ENCODE measurements at regions not wholly inside any gene's neighbourhood (a gene's known extent, or its start where the extent isn't known, plus 50 kb on each side); places are given as distances from the start of the nearest gene placed in this dataset.
A peak's percentile ranks its signal among the peaks of the same experiment; 100 is the strongest.

DNA sequence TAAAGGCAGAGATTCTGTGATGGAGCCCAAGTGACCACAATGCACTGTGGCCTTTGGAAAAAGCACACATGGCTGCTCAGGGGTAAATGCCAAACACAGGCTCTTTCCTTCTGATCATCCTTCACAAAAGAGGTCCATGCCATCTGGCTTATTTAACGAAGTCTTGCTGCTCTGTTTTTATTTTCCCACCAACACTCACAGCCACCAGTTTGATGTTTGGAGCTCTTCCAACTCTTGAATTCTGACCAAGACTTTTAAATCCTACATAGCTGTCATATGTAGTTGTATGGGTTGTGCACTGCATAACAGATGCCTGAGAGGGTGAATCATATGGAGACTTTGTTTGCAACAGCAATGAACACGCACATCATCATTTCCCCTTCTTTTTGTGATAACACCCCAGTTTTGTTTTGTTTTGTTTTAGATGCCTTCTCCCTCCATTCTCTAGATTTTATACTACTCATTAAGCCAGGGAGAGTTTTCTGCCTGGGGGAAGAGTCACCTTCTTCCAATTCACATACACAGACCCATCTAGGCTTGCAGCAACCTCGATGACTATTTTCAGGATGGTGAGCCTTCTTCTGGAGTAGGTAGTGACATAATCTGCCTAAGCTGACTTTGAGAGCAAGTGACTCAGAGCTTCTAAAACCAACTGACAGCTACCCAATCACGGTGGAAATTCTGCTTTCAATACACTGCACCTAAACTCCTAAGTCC is 145.2 kb upstream of the WSCD2 start:
- no peak for DNase-seq

DNA sequence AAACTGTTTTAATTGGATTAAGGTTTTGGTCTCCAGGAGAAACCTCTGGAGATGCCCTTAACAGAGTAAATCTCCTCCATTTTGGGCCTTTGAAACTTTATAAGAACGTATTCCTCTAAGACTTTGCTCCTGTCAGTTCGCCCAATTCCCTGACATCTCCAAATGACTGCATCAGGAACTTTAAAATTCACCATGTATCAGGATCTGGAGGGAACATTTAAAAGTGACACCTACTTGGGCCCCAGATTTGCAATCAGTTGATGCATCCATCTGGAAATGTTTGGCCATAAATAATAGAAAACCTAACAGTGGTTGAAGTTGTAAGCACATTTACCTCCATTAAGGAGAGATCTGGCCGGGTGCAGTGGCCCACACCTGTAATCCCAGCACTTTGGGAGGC is 144.1 kb upstream of the WSCD2 start:
- no peak for DNase-seq

DNA sequence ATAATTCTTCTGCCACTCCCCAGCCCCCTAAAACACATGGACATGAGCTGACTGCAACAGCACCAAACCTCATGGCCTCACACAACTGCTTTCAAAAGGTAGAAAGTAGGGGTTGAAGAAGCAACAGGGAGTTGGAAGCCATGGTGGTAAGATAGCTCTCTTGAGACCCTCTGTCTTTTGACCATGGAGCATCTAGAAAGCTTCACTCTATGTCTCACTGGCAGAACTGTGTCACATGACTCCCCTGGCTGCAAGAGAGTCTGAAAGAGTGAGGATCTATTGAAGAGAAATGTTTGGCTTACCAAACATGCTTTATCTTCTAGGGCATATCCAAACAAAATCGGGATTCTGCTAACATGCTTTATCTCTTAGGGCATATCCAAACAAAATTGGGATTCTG is 142.9 kb upstream of the WSCD2 start:
- no peak for DNase-seq

DNA sequence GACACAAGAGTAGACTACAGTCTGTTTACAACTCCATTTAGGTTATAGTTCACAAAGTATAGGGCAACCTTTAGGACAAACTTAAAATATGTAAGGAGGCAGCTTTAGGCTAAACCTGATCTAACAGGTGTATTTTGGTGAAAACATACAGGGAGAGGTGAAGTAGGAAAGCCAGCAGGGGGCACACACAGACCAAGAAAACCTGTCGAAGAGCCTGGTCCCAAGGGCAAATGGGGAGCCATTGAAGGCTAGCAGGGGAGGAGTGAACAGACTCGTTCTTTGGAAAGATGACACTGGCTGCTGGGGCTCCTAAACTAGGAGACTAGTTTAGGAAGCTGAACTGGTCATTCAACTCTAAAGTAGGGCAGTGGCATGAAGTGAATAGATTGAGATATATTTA is 138.8 kb upstream of the WSCD2 start:
- peak; percentile 61 for DNase-seq

DNA sequence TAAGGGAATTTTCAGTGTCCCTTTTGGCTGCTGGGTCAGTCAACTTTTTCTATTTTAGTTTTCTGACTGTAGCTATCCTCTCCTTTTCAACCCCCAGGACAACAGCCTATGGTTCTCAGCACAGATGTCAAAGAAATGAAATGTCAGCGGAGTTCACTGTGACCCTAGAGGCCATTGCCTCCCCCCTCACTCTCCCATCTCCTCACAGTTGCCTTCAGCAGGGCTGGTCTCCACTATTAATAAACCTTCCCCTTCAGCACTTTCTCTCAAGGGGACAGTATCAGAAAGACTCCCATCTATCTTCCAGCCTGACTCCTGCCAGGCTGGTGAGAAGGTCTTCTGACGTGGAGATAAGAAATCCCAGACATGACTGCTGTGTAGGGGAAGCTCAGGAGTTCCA is 137.1 kb upstream of the WSCD2 start:
- no peak for DNase-seq

DNA sequence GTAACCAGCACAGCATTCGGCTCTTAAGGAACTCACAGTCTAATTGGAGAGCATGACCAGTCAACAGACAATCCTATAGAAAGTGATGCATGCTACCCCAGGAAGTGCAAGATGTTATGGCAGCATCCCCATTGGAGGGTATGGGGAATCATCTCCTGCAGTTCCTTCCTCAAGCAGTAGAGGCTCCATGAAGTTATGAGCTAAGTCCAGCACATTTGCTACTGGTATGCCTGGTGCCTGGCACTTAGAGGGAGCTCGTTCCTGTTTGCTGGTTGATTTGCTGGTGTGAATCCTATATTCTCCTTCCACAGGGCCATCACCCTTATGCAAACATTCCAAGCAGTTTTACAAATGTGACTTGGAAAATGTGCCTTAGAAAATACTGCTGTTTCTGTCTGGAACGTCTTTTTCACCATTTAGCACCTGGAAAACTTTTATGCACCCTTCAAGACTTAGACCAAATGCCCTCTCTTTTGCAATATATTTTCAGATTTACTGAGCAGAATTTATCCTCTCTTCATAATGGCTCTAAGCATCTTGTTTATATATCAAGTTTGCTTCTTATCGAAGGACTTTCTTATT is 136.1 kb upstream of the WSCD2 start:
- peak; percentile 26 for DNase-seq

DNA sequence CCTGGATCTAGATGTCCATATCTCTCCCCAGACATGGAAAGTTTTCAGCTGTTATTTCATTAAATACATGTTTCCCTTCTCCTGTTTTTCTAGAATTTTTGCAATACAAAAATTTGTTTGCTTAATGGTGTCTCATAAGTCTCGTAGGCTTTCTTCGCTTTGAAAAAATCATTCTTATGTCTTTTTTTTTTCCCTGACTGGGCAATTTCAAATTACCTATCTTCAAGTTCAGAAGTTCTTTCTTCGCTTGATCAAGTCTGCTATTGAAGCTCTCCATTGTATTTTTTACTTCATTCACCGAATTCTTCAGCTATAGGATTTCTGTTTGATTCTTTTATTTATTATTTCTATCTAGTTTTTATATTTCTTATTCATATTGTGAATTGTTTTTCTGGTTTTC is 130.2 kb upstream of the WSCD2 start:
- DNase-seq = no peak

DNA sequence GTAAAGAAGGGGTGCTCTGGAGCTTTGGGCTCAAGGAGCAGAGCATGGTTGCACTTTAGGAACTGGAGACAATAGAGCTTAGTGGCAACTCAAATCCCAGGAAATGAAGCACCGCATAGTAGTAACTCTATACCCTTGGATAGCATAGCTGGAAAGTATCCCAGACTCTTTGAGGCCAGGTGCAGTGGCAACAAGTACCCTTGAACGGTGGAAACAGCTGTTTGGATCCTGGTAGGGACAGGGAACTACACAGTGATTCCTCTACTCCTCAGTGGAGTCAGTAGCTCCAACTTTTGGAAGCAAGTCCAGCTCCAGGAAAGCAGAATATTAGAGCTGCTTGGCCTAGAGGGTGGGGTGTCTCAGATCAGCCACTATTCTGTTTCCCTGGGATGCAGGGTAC is 129.0 kb upstream of the WSCD2 start:
- peak; percentile 96 for DNase-seq

DNA sequence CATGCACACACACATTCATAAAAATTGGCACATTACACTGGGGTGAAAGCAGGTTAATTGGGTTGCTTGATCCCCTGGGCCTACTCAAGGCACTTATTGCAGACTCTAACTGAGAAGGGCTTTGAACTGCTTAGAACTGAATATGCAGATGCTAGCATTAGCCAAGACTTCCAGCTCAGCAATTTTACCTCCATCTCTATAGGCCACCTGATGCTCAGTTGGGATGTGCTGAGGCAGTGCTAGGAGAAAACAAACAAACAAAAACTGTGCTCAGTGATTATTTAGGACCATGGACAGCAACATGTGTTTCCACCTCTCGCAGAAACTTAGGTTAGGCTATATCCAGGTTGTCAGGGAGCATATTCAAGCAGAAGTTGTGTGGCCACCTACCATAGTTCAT is 124.8 kb upstream of the WSCD2 start:
- DNase-seq = no peak

DNA sequence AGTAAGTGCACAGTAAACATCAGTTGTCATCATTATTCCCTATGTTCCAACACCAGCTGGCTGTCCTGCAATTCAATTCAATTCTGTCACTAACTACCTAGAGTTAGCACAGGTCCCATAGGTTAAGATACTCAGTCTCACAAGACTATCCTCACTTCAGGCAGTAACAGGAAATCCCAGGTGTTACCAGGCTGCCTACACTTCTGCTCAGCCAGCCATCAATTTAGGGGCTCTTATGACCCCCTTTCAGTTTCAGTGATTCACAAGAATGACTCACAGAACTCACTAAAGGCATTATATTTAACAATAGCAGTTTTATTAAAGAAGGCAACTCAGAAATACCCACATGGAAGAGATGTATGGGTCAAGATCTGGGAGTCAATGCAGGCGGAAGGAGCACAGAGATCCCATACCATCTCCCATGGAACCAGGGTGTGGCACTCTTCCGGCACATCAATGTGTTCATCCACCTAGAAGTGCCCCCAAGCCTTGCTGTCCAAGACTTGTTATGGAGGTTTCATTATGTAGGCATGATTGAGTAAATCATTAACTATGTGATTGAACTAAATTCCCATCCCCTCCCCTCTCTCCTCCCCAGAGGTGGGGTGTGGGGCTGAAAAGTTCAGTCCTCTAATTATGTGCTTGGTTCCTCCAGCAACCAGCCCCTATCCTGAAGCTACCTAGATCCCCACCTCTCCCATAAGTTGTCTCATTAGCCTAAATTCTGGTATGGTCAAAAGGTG is 120.8 kb upstream of the WSCD2 start:
- no peak for DNase-seq

DNA sequence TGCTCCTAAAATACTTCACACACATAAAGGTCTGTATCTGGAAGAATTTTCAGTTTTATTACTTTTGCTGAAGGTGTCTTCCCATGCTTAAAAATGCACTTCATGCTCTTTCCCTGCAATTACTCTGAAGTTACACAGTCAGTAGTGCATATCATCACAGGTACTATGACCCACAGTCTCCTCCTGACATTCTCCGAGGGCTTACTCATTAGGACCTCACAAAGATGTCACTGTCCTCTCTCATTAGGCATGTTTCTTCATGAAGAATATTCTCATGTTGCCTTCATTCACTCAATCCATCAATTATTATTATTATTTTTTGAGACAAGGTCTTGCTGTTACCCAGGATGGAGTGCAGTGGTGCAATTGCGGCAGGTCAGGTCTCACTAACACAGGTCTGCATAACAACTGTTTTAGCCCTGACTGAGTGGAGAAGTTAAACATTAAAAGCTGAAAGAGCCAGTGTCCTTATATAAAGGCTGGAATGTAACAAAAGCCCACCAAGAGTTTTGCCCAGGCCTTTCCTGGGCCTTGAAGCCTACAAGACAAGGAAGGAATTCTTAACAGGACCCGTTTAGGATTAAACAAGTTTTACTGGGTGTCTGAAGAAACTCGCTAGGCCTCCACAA is 119.5 kb upstream of the WSCD2 start:
- no peak for DNase-seq

DNA sequence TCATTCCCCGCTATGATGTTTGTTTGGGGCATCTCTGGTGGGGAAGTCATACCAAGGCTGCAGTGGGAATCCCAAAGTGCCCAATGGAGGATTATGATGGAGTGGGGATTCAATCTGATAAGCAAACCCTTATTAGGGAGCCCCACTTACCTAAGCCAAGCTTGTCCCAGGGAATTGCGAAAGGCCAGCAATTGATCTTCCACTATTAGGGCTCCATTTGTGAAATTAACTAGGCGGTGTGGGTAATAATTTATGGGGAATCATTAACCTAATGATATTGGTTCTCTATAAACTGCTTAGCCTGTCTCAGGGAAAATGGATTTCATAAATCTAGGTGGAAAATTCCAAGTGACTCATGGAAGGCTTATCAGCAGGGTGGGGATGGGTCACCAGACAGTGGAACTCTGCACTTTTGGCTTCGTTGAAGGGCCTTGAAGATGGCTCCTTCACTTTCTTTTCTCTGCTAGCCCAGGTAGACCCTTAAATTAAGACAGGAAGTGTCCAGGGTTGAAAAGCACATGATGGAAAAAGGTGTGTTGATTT is 113.0 kb upstream of the WSCD2 start:
- no peak for DNase-seq

DNA sequence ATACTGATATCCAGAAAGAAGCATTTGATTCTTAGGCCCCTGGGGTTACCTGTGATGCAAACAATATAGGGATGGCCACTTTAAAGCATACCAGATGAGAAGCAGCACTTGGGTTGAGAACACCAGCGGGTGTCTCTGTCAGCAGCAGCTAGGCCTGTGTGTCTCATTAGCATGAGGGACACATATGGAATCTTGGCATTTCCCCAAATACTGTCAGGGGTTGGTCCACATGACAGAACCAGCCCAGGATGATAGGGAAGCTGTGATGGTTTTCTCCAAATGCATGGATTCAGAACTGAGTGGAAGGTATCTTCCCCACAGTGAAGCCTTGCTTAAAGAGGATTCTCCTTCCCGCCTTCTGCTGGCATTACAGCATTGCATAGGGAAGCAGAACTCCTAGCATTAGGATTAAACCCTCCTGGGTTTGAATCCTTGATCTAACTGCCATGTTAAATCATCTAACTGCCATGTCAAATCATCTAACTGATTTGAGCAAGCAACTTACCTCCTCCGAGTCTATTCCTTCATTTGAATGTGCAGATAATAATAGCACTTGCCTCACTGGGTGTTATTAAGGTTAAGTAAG is 111.5 kb upstream of the WSCD2 start:
- no peak for DNase-seq

DNA sequence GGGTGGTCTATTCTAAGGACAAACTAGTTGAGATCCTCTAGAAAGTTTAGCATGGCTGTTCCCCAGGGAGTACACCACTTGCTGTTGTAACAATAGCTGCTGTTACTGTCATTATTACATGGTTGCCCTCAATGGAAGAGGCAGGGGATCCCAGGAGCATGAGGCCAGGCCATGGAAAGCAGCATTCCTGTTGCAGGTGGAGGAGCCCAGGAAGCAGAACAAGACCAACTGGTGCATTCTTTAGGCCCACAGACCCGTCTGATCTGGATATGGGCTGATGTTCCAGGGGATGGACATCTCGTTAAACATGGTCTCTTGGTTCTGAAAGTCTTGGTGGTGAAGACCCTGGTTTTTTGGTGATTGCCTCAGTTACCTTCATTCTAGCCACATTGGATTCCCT is 109.2 kb upstream of the WSCD2 start:
- DNase-seq = no peak

DNA sequence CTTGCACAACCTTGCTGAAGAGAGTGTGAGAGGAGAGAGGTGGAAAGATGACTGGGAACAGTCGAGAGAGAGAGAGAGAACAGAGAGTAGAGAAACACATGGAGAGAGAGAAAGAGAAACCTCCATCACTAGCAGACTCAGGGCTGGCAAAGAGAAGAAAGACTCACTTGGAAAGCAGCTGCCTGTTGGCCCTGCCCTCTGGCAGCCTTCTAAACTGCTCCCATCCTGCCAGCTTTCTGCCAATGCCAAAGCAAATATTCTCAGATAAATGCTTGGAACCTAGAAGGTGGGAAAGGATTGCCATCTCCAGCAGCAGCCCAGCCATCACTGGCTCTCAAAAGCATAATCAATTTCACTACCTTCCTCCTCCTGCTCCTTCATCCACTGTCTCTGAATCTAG is 107.9 kb upstream of the WSCD2 start:
- DNase-seq = peak; percentile 52

DNA sequence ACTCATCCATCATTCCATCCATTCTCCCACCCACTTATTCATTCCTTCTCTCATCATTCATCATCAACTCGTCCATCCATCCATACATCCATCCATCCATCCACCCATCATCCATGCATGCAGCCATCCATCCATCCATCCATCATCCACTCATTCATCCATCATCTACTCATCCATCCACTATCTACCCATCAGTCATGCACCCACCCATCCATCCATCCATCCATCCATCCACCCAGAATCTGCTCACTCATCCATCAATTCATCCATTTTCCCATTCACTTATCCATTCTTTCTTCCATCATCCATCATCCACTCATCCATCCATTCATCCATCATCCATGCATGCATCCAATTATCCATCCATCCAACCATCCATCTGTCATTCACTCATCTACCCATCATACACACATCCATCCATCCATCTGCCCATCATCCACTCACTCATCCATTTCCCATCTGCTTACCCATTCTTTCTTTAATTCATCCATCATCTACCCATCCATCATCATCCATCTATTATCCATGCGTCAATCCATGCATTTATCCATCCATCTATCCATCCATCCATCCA is 107.1 kb upstream of the WSCD2 start:
- no peak for DNase-seq

DNA sequence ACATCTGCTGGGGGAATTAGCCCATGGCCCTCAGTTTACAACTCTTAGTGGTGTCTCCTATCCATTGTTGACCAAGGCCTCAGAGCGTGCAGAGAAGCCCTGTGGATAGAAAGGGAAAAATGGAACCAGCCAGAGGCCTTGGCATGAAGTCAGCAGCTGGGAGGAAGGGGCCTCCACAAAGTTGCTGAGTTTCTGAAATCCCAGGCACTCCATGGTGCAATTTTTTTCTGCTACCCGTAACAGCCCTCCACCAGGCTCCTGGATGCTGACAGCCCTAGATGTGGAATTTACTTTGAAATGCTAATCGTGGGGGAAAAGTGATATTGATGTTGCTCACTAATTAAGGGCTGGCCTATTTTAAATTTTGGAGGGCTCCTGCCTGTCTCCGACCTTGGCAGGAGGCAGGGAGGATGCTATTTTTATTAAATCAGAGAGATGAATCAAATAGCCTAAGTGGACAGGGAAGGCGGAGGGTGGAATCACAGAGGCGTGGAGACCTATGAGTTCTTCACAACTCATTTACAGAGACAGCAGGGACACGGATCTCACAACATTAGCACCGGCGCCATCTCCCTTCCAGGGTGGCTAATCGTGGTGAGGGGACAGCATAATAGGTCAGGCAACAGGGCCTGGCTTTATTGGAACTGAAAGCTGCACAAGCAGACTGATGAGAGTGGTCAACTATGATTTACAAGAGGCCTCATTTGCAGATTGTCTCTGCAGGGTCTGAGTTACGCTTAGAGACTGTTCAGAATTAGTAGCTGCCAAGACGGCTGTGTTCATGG is 99.8 kb upstream of the WSCD2 start:
- DNase-seq = no peak

DNA sequence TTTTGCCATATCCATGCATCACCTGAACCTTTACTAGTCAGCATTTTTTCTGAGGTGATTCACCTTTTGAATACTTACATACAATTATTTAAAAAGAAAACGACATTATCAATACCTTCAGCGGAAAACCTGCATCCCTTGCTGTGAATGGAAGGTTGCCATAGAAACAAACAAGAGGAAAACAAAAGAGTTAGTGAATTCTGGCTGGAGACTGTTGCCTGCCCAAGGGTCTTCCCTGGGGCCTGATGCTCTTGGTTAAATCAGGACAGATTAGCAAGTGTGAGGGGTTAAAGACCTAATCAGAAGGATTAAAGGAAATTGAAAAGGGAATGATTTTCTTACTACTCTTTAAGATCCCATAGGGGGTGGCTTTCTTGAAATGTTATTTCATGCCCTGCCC is 96.0 kb upstream of the WSCD2 start:
- DNase-seq = no peak

DNA sequence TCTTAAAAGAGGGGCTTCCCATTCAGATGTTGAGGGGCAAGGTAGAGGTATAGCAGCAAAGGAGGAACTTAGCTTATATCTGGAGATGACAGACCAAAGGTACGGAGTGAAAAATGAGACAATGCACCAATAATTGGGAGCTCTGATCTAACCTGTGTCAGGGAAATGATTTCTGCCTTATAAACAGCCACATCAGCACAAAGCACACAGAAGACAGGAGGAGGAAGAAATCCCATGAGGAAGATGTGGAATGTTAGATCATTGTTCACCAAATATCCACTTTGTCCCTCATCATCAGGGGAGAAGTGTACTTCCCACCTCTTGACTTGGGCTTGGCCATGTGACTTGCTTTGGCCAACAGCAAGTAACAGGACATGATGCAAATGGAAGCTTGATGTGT is 93.7 kb upstream of the WSCD2 start:
- DNase-seq = no peak

DNA sequence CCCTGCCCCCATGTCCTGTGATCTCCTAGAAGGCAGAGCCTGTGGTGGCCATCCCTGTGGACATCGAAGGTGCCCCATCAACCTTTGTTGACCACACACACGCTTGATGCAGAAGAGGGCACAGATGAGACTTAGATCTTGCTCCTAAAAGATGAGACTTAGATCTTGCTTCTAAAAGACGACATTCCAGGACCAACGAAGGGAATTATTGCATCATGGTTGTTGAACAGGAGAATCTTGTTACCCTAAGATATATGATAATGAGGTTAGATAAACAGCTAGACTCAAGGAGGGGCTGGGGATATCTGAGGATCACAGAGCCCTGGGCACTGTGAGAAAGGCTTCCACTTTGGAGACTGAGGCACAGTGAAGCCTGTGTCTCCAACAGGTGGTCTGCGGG is 91.1 kb upstream of the WSCD2 start:
- DNase-seq = no peak

DNA sequence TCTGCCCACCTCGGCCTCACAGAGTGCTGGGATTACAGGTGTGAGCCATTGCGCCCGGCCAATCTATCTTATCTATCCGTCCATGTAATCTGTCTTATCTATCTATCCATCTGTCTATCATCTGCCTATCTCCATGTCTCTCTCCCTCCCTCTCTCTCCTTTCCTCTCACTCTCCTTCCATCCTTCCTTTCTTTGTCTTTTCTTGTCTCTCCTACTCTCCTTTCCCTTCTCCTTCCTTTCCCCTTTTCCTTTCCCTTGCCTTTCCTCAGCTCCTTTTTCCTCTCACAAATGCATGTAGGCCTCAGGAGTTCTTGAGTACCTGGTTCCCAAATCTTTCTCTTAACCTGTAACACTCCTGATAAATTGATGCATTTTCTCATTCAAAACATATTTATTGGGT is 89.3 kb upstream of the WSCD2 start:
- no peak for DNase-seq

DNA sequence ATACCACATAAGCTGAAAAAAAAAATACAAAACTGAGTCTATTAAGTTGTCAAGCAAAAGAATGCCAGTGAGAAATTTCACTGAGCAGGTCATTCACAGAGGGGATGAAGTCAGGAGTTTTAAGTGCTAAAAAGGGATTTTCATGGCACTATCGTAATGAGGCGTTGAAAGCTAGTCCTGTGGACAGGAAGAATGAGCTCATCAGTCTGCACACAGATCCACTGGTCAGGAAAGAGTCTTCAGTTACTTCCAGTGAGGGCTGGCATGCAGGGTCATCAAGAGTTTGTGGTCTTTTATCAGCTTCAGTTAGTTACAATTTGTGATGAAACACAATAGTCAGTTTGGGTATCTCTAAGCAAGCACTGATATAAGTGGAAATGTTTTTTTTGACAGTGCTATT is 88.1 kb upstream of the WSCD2 start:
- DNase-seq = no peak

Measured in NCI-H2029 (cell line).